Mammary epithelial cell (primary cell): ENCODE measurements at regions not wholly inside any gene's neighbourhood (a gene's known extent, or its start where the extent isn't known, plus 50 kb on each side); places are given as distances from the start of the nearest gene placed in this dataset.

Source experiments
- CTCF ChIP-seq, 2 donors: IDR thresholded peaks in 1 of 2; conservative IDR thresholded peaks in 1 of 2; 2 replicates each; pipeline ENCODE4 v1.5.1; 2011 to 2012; ENCODE audit warnings: inconsistent platforms in 2 of 2, low read length in 2 of 2, mild to moderate bottlenecking in 2 of 2, control low read depth in 1 of 2, low read depth in 1 of 2; ENCODE audit not compliant: insufficient read depth in 1 of 2; ENCODE audit errors: extremely low read depth in 1 of 2
- EZH2 ChIP-seq: IDR thresholded peaks from 2 replicates; pipeline ENCODE4 v1.6.1; 2012; ENCODE audit warnings: low read length, inconsistent platforms, borderline replicate concordance

- TF ChIP-seq CTCF (conservative IDR thresholded peaks at IDR 0.05 in 1 of 2, IDR thresholded peaks at IDR 0.05 in 1 of 2; ENCODE audit: extremely low read depth in 1 of 2, insufficient read depth in 1 of 2, low read depth in 1 of 2, low read length in 2 of 2): no peak
- TF ChIP-seq EZH2: no peak
Measured at GRCh38 chr6:163878698-163879097, 464.2 kb downstream of the QKI start.
